ENCODE measurements at regions not wholly inside any gene's neighbourhood (a gene's known extent, or its start where the extent isn't known, plus 50 kb on each side); places are given as distances from the start of the nearest gene placed in this dataset.

GRCh38 chrX:46301903-46302302 lies 243.3 kb downstream of the ZNF674 start:
- no peak for DNase-seq (ENCODE audit: low read depth in 2 of 2)

DNA sequence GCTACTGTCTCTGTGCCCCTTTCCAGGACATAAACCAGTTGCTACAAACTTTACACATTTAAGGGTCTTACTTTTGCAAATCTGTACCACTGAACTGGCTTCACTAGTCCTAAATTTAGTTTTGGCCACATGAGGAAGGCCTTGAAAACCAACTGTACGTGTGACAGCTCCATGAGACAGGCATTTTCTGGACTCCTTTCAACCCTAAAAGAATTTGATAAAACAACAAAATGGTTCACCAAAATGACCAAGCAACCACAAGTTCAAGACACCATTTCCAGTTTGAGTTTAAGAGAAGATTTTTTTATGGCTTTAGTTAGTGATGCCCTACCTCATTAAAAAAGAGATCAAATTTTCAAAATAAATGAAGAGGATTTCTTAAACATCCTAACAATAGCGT lies 246.4 kb downstream of the ZNF674 start:
- no peak for DNase-seq (ENCODE audit: low read depth in 2 of 2)

DNA sequence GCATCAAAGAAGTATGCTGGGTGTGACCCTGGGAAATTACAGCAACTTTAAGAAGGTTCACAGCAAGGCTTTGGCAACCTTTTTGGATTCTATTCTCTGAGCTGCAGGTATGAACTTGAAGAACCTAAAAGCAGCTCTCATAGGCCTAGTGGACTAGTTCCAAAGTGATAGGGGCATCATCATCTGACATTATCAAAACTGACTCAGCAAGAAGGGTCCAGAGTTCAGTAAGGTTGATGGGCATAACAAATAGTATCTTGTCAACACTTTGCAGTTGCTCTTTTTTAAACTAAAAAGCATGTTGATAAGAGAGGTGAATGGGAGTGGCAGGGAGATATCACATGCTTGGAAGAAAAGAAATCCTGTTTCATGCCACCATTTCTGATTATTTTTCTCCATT lies 249.3 kb downstream of the ZNF674 start:
- no peak for DNase-seq (ENCODE audit: low read depth in 2 of 2)

GRCh38 chrX:46294234-46294633 lies 251.0 kb downstream of the ZNF674 start:
- DNase-seq (ENCODE audit: low read depth in 2 of 2) = no peak

- DNase-seq (ENCODE audit: low read depth in 2 of 2) = no peak
Observed at GRCh38 chrX:46279925-46280313, 265.3 kb downstream of the ZNF674 start.

DNA sequence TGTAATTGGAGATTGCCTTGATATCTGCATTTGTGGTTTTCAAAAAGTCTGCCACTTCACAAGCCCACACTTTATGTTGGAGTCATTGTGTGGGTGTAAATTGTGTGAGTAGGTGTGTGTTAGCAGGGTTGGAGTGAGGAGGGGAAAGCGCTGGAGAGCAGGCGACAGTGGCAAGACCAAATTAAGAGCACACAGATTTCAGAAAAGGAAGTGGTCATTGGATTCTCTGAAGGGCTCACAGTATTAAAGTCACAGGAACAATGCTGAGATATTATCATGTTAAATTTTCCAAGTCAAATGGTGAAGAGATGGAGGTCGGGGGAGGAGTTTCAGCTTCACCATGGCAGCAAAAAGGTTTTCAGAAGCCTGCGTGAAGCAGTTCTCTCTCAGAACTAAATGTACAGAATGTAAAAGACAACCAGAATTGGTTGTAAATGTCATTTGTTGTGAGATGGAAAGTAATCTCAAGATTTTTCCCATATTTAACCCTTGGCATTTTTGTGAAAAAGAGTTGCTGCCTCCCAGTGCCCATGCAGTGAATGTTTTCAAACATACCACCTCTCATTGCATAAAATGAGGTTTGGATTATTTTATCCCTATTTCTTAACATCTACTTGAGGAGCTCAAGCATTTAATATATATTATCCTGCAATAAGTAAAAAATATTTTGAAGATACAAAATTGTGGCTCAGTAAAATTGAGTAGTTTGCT lies 265.9 kb downstream of the ZNF674 start:
- no peak for DNase-seq (ENCODE audit: low read depth in 2 of 2)

GRCh38 chrX:46278572-46278971 lies 266.6 kb downstream of the ZNF674 start:
- DNase-seq (ENCODE audit: low read depth in 2 of 2) = no peak

DNA sequence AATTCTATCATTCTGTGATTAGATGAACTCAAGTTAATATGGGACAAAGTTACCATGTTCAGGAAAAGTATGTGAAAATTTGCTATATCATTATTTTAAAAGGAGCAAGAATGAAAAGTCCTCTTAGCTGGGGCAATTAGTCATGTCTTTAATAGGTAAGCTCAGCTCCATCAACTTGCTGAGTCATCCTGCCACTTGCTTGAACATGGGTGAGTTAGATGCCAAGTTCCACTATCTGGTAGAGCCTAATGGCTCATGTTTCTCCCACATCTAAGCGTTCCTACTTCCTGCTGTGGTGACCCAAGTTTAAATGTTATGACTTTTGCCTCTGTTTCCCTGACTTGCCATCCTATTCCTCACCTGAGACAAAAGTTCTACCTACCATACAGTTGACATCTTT lies 276.8 kb downstream of the ZNF674 start:
- DNase-seq (ENCODE audit: low read depth in 2 of 2) = no peak

DNA sequence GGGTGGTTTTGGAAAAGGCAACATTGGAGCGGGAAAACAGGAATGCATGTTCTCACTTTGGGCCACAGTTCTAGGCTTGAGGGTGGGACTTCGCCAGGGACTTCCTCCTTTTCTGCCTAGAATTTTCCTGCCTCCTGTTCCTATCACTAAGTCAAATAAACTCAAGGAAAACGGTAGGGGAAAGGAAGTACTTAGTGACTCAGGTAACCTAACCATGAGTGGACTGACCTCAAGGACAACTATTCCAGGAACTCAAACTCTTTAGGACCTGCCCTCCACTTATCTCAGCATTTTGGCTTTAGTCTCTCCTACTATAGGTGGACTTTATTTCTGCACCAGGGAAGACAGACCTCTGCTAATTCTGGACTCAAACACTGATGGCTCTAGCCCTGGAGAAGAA lies 281.7 kb downstream of the ZNF674 start:
- DNase-seq (ENCODE audit: low read depth in 2 of 2) = no peak

GRCh38 chrX:46262304-46262703 lies 282.9 kb downstream of the ZNF674 start:
- no peak for DNase-seq (ENCODE audit: low read depth in 2 of 2)

DNA sequence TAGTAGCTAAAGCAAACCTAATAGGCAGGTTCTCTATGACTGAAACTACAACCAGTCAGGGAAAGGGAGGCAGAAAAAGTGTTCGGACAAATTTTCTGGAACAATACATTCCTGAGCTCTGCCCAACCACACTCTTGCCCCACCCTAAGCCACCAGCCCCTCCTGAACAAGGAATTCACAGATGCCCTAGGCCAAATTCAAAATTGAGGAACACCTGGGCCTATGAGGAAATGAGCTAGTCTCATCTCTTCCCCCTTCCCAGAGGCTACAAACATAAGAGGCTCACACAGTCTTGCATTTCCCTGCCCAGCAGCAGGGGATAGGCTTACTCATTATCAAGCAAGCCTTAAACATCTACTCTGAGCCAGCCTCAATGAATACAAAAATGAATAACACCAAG lies 284.7 kb downstream of the ZNF674 start:
- DNase-seq (ENCODE audit: low read depth in 2 of 2) = no peak

GRCh38 chrX:46258356-46258755 lies 286.9 kb downstream of the ZNF674 start:
- no peak for DNase-seq (ENCODE audit: low read depth in 2 of 2)

DNA sequence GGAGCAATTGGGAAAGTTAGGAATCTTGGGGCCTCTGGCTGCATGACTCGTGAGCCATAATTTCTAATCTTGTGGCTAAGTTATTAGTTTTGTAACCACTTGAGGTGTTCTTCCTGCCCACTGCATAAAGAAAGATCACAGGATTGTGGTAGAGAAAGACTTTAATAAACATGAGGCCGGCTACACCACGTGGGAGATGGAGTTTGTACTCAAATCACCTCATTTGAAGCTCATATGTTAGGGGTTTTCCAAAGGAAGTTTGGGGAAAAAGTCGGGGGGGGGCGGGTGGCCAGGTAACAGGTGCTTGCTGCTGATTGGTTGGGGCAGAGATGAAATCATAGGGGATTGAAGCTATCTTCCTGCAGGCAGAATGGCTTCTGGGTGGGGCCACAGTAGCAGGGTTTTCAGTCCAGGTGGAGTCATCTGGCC lies 287.8 kb downstream of the ZNF674 start:
- no peak for DNase-seq (ENCODE audit: low read depth in 2 of 2)

GRCh38 chrX:46256875-46257274 lies 288.3 kb downstream of the ZNF674 start:
- DNase-seq (ENCODE audit: low read depth in 2 of 2) = no peak

DNA sequence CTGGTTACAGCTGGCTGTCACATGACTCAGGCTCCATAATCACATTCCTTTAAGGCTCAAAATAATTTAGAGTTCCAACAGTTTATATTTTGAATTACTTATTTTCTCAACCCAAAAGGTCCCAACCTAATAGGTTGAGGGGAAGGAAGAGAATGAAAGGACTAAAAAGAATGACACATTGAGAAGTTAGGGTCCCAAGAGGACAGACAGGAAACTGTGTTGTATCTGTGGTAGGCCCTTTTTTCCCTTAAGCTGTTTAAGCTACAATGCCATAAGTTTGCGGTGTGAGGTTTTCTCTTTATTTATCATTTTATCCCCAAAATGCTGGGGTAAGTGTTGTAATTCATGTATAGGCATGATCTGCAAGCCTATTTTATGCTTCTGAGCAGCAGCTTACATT lies 290.2 kb downstream of the ZNF674 start:
- no peak for DNase-seq (ENCODE audit: low read depth in 2 of 2)

DNA sequence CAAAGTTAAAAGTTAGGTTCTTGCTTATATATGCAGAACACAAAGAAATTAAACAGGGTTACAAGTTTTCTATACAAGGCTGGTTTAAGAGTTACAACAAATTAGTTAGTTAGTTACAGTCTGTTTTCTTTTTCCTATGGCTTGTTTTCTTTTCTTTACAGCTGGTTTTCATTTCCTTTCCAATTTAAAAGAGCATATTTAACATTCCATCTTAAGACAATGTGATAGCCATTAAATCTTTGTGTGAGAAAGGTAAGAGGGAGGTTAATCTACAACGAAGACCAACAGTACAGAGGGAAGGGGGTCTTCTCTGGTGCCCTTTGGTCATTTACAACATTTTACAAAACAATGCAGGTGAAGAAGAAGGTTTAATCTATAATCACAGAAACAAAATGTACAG lies 290.6 kb downstream of the ZNF674 start:
- DNase-seq (ENCODE audit: low read depth in 2 of 2) = no peak

- DNase-seq (ENCODE audit: low read depth in 2 of 2) = no peak
Observed at GRCh38 chrX:46251755-46252154, 293.5 kb downstream of the ZNF674 start.

DNA sequence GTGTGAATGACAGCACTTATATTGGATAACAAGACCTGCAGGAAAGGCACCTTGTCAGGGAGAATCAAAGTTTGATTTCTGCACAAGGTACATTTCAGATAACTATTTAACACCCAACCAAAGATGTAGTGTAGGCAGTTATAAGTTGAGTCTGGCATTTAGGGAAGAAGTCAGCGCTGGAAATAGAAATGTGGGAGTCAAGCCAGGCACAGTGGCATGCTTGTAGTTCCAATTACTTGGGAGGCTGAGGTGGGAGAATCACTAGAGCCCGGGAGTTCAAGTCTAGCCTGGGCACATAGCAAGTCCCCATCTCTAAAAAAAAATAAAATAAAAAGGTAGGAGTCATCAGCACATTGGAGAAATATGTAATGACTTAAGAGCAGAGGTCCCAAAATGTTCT lies 295.1 kb downstream of the ZNF674 start:
- DNase-seq (ENCODE audit: low read depth in 2 of 2) = no peak

DNA sequence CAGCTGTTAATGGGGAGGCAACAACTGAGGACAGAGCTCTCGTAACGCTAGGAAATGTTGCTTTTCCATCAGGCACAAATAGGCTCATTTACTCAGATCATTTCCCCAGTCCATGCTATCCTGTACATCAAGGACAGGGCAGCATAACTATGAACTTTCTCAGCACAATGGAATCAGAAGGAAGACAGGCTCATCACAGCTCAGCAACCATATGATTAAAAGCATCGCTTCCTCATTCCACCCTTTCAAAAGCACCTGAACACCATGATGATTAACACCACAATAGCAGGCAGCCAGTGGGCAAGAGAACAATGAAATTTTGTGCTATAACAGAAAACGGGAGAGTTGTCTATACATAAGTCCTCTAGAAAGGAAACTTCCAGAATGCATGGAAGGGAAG lies 297.8 kb downstream of the ZNF674 start:
- no peak for DNase-seq (ENCODE audit: low read depth in 2 of 2)

DNA sequence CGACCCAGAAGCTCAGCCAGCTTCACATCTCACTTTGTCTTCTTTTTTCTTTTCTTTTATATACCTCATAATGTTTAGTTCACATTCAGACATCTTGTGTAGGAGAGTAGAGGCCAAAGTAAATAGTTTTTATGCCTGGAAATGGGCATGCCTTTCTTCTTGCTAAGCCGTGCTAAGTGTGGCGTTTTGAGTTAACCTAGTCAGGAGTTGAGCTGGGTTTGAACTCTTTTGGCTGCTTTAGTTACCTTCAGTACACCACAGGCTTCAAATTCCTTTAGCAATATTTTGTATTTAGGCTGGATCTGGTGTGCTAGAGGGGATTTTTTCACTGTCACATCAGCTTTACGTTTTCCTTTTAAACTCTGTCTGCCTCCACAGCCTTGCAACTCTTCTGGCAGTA lies 300.8 kb downstream of the ZNF674 start:
- DNase-seq (ENCODE audit: low read depth in 2 of 2) = no peak

DNA sequence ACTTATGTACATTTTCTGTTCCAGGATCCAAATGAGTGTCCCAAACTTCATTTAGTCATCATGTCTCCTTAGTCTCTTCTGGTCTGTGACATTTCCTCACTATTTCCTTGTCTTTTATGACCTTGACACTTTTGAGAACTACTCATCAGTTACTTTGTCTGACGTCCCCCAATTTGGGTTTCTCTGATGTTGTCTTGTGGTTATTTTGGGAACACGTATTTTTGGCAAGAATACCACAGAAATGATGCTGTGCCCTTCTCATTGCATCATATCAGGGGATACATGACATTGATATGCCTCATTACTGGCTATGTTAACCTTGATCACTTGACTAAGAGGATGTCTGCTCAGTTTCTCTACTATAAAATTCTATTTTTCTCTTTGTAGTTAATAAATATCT lies 308.8 kb downstream of the ZNF674 start:
- DNase-seq (ENCODE audit: low read depth in 2 of 2) = no peak

- DNase-seq (ENCODE audit: low read depth in 2 of 2) = no peak
Observed at GRCh38 chrX:46235778-46236177, 309.4 kb downstream of the ZNF674 start.

GRCh38 chrX:46234775-46235174 lies 310.4 kb downstream of the ZNF674 start:
- DNase-seq (ENCODE audit: low read depth in 2 of 2) = no peak

DNA sequence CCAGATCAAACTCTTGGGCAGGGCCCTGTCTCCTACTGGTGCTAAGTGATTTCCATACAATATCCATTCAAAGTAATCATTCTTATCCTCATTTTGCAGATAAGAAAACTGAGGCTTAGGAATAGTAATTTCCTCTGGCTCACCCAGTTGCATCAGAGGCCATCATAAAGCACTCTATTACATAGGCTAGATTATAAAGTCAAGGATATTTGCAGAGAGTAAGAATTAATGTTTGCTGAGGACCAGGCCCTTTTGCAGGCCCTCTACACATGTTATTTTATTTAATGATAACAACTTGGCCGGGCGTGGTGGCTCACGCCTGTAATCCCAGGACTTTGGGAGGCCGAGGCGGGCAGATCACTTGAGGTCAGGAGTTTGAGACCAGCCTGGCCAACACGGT lies 316.8 kb downstream of the ZNF674 start:
- no peak for DNase-seq (ENCODE audit: low read depth in 2 of 2)

Data from stimulated activated CD4-positive, alpha-beta T cell treated with anti-CD3 and anti-CD28 coated beads, Interleukin-12 subunit alpha, Interleukin-12 subunit beta, amount 100 ng/mL, for 24 hours (primary cell).